NT2/D1 (cell line): ENCODE measurements at regions not wholly inside any gene's neighbourhood (a gene's known extent, or its start where the extent isn't known, plus 50 kb on each side); places are given as distances from the start of the nearest gene placed in this dataset.

ENCODE experiments used
- SUZ12 ChIP-seq: IDR thresholded peaks from 2 replicates; pipeline ENCODE4 v1.6.1; 2011; ENCODE audit not compliant: insufficient read length, insufficient read depth; ENCODE audit errors: extremely low read depth
- YY1 ChIP-seq: IDR thresholded peaks from 2 replicates; pipeline ENCODE4 v1.6.1; 2011; ENCODE audit not compliant: insufficient read length, insufficient read depth

- TF ChIP-seq YY1 (no peak), SUZ12 (no peak)
These were observed 949.9 kb downstream of the TECRL start for GRCh38 chr4:63459329-63459728.
